Spleen (tissue), 7 donors: ENCODE measurements at regions not wholly inside any gene's neighbourhood (a gene's known extent, or its start where the extent isn't known, plus 50 kb on each side); places are given as distances from the start of the nearest gene placed in this dataset.

ENCODE experiments used
- CTCF ChIP-seq, 11 experiments: fragments of 200-600 bp in 7 of 11; fragments of 450-650 bp in 4 of 11; sonication (generic) in 4 of 11; IDR thresholded peaks in 8 of 11; conservative IDR thresholded peaks in 3 of 11; 1 replicate in 7 of 11; 2 replicates in 4 of 11; pipeline versions ENCODE4 v1.4.0 to v1.8.0; 2016 to 2021; ENCODE audit warnings: antibody characterized with exemption in 11 of 11, inconsistent platforms in 4 of 11, mild to moderate bottlenecking in 1 of 11
- POLR2A ChIP-seq, 3 donors: fragments of 450-650 bp; IDR thresholded peaks; one replicate each; pipeline ENCODE4 v1.5.1; 2017; ENCODE audit warnings: antibody characterized with exemption in 3 of 3, mild to moderate bottlenecking in 1 of 3
- POLR2AphosphoS5 ChIP-seq, 3 donors: sonication (generic); formaldehyde crosslinking; IDR thresholded peaks; one replicate each; pipeline ENCODE4 v1.5.1; 2017; ENCODE audit warnings: antibody characterized with exemption in 3 of 3
- donor health status: DM: no; HTN: no; CAD: no; lungs with moderate emphysema.
- donor health status: DM: no; HTN: no; CAD: no.
- donor health status: DM: no; HTN: no; CAD: no.

- TF ChIP-seq POLR2A (IDR thresholded peaks at IDR 0.05) (no peak), POLR2AphosphoS5 (IDR thresholded peaks at IDR 0.05) (no peak), CTCF (IDR thresholded peaks at IDR 0.05 in 8 of 11, conservative IDR thresholded peaks at IDR 0.05 in 3 of 11) (no peak)
These were observed 176.2 kb upstream of the RBPJ start for GRCh38 chr4:26144526-26145155.
